HCT116 (cell line): ENCODE measurements at regions not wholly inside any gene's neighbourhood (a gene's known extent, or its start where the extent isn't known, plus 50 kb on each side); places are given as distances from the start of the nearest gene placed in this dataset.

ENCODE experiments used
- ATAC-seq: fragments of 200-7000 bp; cut with Tn5 transposase; 2 replicates; pipeline ENCODE4 v1.9.1; 2020; ENCODE audit warnings: mild to moderate bottlenecking, moderate library complexity
- BruUV-seq: library from RNA; stranded (reverse); fragments of 400-500 nt; replicated peaks from 2 replicates; lab custom pipeline; 2021; lab: Mats Ljungman, UMichigan
- CTCF ChIA-PET: fragments of 300-600 bp; sonication (Branson Sonifier 250); formaldehyde crosslinking; loops from one replicate; lab custom pipeline; 2021; ENCODE audit warnings: antibody characterized with exemption; lab: Charles Lee
- POLR2A ChIA-PET: fragments of 300-600, 350-600 bp; sonication (Branson Sonifier 250); formaldehyde crosslinking; loops from one replicate; lab custom pipeline; 2021; ENCODE audit warnings: antibody characterized with exemption; lab: Charles Lee
- RAD21 ChIA-PET, 2 experiments: fragments of 300-600 bp; sonication (Branson Sonifier 250); formaldehyde crosslinking; loops; one replicate each; lab custom pipeline; 2023; ENCODE audit warnings: low total read pairs in 2 of 2; ENCODE audit not compliant: uncharacterized antibody in 2 of 2, unreplicated experiment in 2 of 2, low non-redundant PET in 1 of 2; lab: Charles Lee
- DNase-seq: peaks from one replicate; pipeline ENCODE4 v3.0.0-alpha.2; 2010; ENCODE audit warnings: low read depth, low spot score
- H2AFZ ChIP-seq: fragments of 200-600 bp; shearing (Covaris generic), sonication (generic); 2 replicates; pipeline ENCODE4 v1.6.1; 2017; ENCODE audit warnings: low read depth, mixed run types, mixed read lengths, antibody characterized with exemption, low read length; ENCODE audit not compliant: poor library complexity, severe bottlenecking
- H3K27ac ChIP-seq: 2 replicates; pipeline ENCODE4 v1.5.1; 2012; ENCODE audit warnings: low read depth, low read length
- H3K27me3 ChIP-seq: fragments of 200-600 bp; sonication (generic); 2 replicates; pipeline ENCODE4 v1.6.1; 2016; ENCODE audit warnings: mixed run types, low read length, mixed read lengths; ENCODE audit not compliant: insufficient read depth
- H3K36me3 ChIP-seq, 2 experiments: fragments of 200-500 bp in 1 of 2; fragments of 200-600 bp in 1 of 2; sonication (Bioruptor generic) in 1 of 2; sonication (generic) in 1 of 2; 2 replicates each; pipeline versions ENCODE4 v1.5.1 to v1.6.1; 2014 to 2016; ENCODE audit warnings: low read length in 2 of 2, inconsistent platforms in 1 of 2, mixed read lengths in 1 of 2, mixed run types in 1 of 2; ENCODE audit not compliant: insufficient read depth in 2 of 2, control insufficient read depth in 1 of 2
- H3K4me1 ChIP-seq, 2 experiments: fragments of 200-600 bp in 1 of 2; sonication (generic) in 1 of 2; 2 replicates each; pipeline versions ENCODE4 v1.5.1 to v1.6.1; 2012 to 2017; ENCODE audit warnings: low read length in 2 of 2, inconsistent platforms in 1 of 2, mild to moderate bottlenecking in 1 of 2, mixed read lengths in 1 of 2, mixed run types in 1 of 2, moderate library complexity in 1 of 2; ENCODE audit not compliant: insufficient read depth in 2 of 2, control insufficient read depth in 1 of 2
- H3K4me2 ChIP-seq: fragments of 200-600 bp; sonication (generic); 2 replicates; pipeline ENCODE4 v1.6.1; 2017; ENCODE audit warnings: mixed run types, low read length, mixed read lengths
- H3K4me3 ChIP-seq, 2 experiments: fragments of 200-600 bp in 1 of 2; sonication (generic) in 1 of 2; replicated peaks in 1 of 2; 2 replicates each; pipeline ENCODE4 v1.5.1; 2011 to 2016; ENCODE audit warnings: low read length in 2 of 2, control low read depth in 1 of 2, low read depth in 1 of 2, mild to moderate bottlenecking in 1 of 2, mixed read lengths in 1 of 2, mixed run types in 1 of 2
- H3K79me2 ChIP-seq: fragments of 200-600 bp; sonication (generic); 2 replicates; pipeline ENCODE4 v1.6.1; 2017; ENCODE audit warnings: mild to moderate bottlenecking, mixed run types, low read length, moderate library complexity, mixed read lengths; ENCODE audit not compliant: insufficient read depth
- H3K9ac ChIP-seq: fragments of 200-600 bp; sonication (generic); 2 replicates; pipeline ENCODE4 v1.6.1; 2016; ENCODE audit warnings: low read length, mixed read lengths
- H3K9me2 ChIP-seq: fragments of 200-600 bp; sonication (generic), shearing (Covaris generic); 2 replicates; pipeline ENCODE4 v1.6.1; 2017; ENCODE audit warnings: mixed run types, mild to moderate bottlenecking, moderate library complexity; ENCODE audit not compliant: insufficient read depth
- H3K9me3 ChIP-seq, 2 experiments: fragments of 200-500 bp in 1 of 2; fragments of 200-600 bp in 1 of 2; sonication (Bioruptor generic) in 1 of 2; sonication (generic) in 1 of 2; 2 replicates each; pipeline ENCODE4 v1.6.1; 2014 to 2017; ENCODE audit warnings: low read length in 2 of 2, mixed read lengths in 2 of 2, inconsistent platforms in 1 of 2, low read depth in 1 of 2, mild to moderate bottlenecking in 1 of 2, mixed run types in 1 of 2, moderate library complexity in 1 of 2; ENCODE audit not compliant: control insufficient read depth in 1 of 2, insufficient read depth in 1 of 2
- H4K20me1 ChIP-seq: fragments of 200-600 bp; sonication (generic), shearing (Covaris generic); 2 replicates; pipeline ENCODE4 v1.6.1; 2017; ENCODE audit warnings: mixed run types, mild to moderate bottlenecking, moderate library complexity; ENCODE audit not compliant: insufficient read depth
- CBX3 ChIP-seq: IDR thresholded peaks from 2 replicates; pipeline ENCODE4 v1.6.1; 2012; ENCODE audit warnings: low read depth
- CEBPB ChIP-seq: IDR thresholded peaks from 2 replicates; pipeline ENCODE4 v1.6.1; 2012; ENCODE audit warnings: low read depth
- CTCF ChIP-seq, 3 experiments: fragments of 200-600 bp in 1 of 3; sonication (generic) in 1 of 3; IDR thresholded peaks in 2 of 3; conservative IDR thresholded peaks in 1 of 3; 2 replicates each; pipeline ENCODE4 v1.5.1; 2012 to 2017; ENCODE audit warnings: low read depth in 2 of 3, low read length in 2 of 3, antibody characterized with exemption in 1 of 3, borderline replicate concordance in 1 of 3, control low read depth in 1 of 3, mild to moderate bottlenecking in 1 of 3, mixed read lengths in 1 of 3, mixed run types in 1 of 3, moderate library complexity in 1 of 3; ENCODE audit not compliant: insufficient read depth in 1 of 3
- EGR1 ChIP-seq: IDR thresholded peaks from 2 replicates; pipeline ENCODE4 v1.6.1; 2012; ENCODE audit warnings: low read depth
- ELF1 ChIP-seq: IDR thresholded peaks from 2 replicates; pipeline ENCODE4 v1.6.1; 2012; ENCODE audit warnings: low read depth, borderline replicate concordance
- EZH2 ChIP-seq: fragments of 200-600 bp; sonication (generic); IDR thresholded peaks from 2 replicates; pipeline ENCODE4 v1.6.1; 2017; ENCODE audit warnings: antibody characterized with exemption, mixed run types
- EZH2phosphoT487 ChIP-seq: fragments of 200-600 bp; IDR thresholded peaks from 2 replicates; pipeline ENCODE4 v1.6.1; 2018; ENCODE audit warnings: antibody characterized with exemption, borderline replicate concordance
- FOSL1 ChIP-seq: IDR thresholded peaks from 2 replicates; pipeline ENCODE4 v1.6.1; 2012; ENCODE audit warnings: low read depth
- JUND ChIP-seq: IDR thresholded peaks from 2 replicates; pipeline ENCODE4 v1.6.1; 2012
- POLR2A ChIP-seq: IDR thresholded peaks from 2 replicates; pipeline ENCODE4 v1.7.0; 2011; ENCODE audit warnings: borderline replicate concordance; ENCODE audit not compliant: insufficient read depth, insufficient read length; ENCODE audit errors: extremely low read depth
- POLR2AphosphoS5 ChIP-seq: IDR thresholded peaks from 2 replicates; pipeline ENCODE4 v1.6.1; 2011; ENCODE audit warnings: mild to moderate bottlenecking, low read depth, low read length, moderate library complexity
- RAD21 ChIP-seq: IDR thresholded peaks from 2 replicates; pipeline ENCODE4 v1.6.1; 2012; ENCODE audit warnings: low read depth, mild to moderate bottlenecking
- SP1 ChIP-seq: IDR thresholded peaks from 2 replicates; pipeline ENCODE4 v1.6.1; 2012; ENCODE audit warnings: low read depth
- SRF ChIP-seq: IDR thresholded peaks from 2 replicates; pipeline ENCODE4 v1.6.1; 2012; ENCODE audit warnings: low read depth
- TCF7L2 ChIP-seq: IDR thresholded peaks from 2 replicates; pipeline ENCODE4 v1.7.0; 2011; ENCODE audit warnings: borderline replicate concordance, inconsistent platforms; ENCODE audit not compliant: insufficient read depth, insufficient read length; ENCODE audit errors: extremely low read depth
- YY1 ChIP-seq: IDR thresholded peaks from 2 replicates; pipeline ENCODE4 v1.6.1; 2011; ENCODE audit warnings: low read length, low read depth, moderate library complexity, mild to moderate bottlenecking; ENCODE audit not compliant: insufficient replicate concordance; ENCODE audit errors: extremely low read depth
- ZBTB33 ChIP-seq: IDR thresholded peaks from 2 replicates; pipeline ENCODE4 v1.6.1; 2011; ENCODE audit warnings: mild to moderate bottlenecking, low read length, moderate library complexity; ENCODE audit not compliant: insufficient replicate concordance; ENCODE audit errors: extremely low read depth
- ZFX ChIP-seq: fragments of 450-650 bp; IDR thresholded peaks from 2 replicates; pipeline ENCODE4 v1.6.1; 2017
- ZNF274 ChIP-seq: fragments of 200-500 bp; sonication (Bioruptor generic); IDR thresholded peaks from 2 replicates; pipeline ENCODE4 v1.6.1; 2014; ENCODE audit warnings: mild to moderate bottlenecking, low read depth, low read length, inconsistent platforms
- intact Hi-C: fragments of 100-400 bp; cut with micrococcal nuclease; formaldehyde crosslinking; loops from 2 replicates; pipeline ENCODE4 v1.10.0; 2022

- Histone ChIP-seq H4K20me1 (no peaks in the 10 kb centered on the region), H3K9ac (no peak overlapping the region), H3K9me2 (no peaks in the 10 kb centered on the region), H2AFZ (no peak overlapping the region), H3K27me3 (no peaks in the 10 kb centered on the region), H3K9me3 (no peaks in the 10 kb centered on the region; a peak in 2 of 4 replicates), H3K36me3 (no peaks in the 10 kb centered on the region), H3K27ac (no peak overlapping the region), H3K79me2 (no peaks in the 10 kb centered on the region), H3K4me2 (no peak overlapping the region), H3K4me1 (no peaks in the 10 kb centered on the region), H3K4me3 (no peak overlapping the region)
- DNase-seq (no peak), ATAC-seq (no peak)
- ChIA-PET POLR2A (no interaction called here), CTCF (no interaction called here), RAD21 (no interaction called here)
- intact Hi-C loops = no loop called here
- no TSS peak for BruUV-seq
- TF ChIP-seq SRF (no peak), POLR2AphosphoS5 (no peak), POLR2A (no peak), ZNF274 (no peak), FOSL1 (no peak), ZBTB33 (no peak), ZFX (no peak), CTCF (IDR thresholded peaks at IDR 0.05 in 2 of 3, conservative IDR thresholded peaks at IDR 0.05 in 1 of 3; ENCODE audit: borderline replicate concordance in 1 of 3, insufficient read depth in 1 of 3, low read depth in 2 of 3, low read length in 2 of 3) (no peak), EGR1 (no peak), SP1 (no peak), EZH2phosphoT487 (no peak), YY1 (no peak), ELF1 (no peak), CEBPB (no peak), RAD21 (no peak), JUND (no peak), EZH2 (no peak), CBX3 (no peak), TCF7L2 (no peak)
Observed at GRCh38 chr7:67765481-67766175, 769.0 kb downstream of the TYW1 start.
